ENCODE measurements at regions not wholly inside any gene's neighbourhood (a gene's known extent, or its start where the extent isn't known, plus 50 kb on each side); places are given as distances from the start of the nearest gene placed in this dataset.

DNA sequence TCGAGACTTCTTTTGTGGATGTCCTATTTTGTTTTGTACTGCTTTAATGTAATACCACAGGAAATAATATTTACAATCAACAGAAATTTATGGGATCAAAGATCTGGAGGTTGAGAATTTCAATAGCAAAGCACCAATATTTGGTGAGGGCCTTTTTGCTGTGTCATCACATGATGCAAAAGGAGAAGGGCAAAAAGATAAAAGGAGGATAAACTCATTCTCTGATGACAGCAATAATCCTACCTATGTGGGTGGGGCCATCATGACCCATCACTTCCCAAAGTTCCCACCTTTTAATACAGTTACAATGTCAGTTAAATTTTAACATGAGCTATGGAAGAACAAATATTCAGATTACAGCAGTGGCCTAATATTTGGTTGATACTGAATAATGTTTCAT, 832.9 kb downstream of the OTOL1 start:
- H3K36me3 Mint-ChIP-seq (ENCODE audit: low read depth, unreplicated experiment), result no peaks in the 10 kb centered on the region
- H3K4me1 Mint-ChIP-seq (ENCODE audit: unreplicated experiment), result no peaks in the 10 kb centered on the region
- no peaks in the 10 kb centered on the region for H3K27me3 Mint-ChIP-seq (ENCODE audit: unreplicated experiment)
- no peak overlapping the region for H3K27ac Mint-ChIP-seq (ENCODE audit: unreplicated experiment)
- H3K9me3 Mint-ChIP-seq (ENCODE audit: unreplicated experiment), result no peaks in the 10 kb centered on the region
- TF ChIP-seq, protein P1, sequence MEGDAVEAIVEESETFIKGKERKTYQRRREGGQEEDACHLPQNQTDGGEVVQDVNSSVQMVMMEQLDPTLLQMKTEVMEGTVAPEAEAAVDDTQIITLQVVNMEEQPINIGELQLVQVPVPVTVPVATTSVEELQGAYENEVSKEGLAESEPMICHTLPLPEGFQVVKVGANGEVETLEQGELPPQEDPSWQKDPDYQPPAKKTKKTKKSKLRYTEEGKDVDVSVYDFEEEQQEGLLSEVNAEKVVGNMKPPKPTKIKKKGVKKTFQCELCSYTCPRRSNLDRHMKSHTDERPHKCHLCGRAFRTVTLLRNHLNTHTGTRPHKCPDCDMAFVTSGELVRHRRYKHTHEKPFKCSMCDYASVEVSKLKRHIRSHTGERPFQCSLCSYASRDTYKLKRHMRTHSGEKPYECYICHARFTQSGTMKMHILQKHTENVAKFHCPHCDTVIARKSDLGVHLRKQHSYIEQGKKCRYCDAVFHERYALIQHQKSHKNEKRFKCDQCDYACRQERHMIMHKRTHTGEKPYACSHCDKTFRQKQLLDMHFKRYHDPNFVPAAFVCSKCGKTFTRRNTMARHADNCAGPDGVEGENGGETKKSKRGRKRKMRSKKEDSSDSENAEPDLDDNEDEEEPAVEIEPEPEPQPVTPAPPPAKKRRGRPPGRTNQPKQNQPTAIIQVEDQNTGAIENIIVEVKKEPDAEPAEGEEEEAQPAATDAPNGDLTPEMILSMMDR (IDR thresholded peaks at IDR 0.05; ENCODE audit: unreplicated experiment), result no peak
- no peak overlapping the region for H3K4me3 Mint-ChIP-seq (ENCODE audit: unreplicated experiment)
- no peak for DNase-seq (ENCODE audit: low spot score)

DNA sequence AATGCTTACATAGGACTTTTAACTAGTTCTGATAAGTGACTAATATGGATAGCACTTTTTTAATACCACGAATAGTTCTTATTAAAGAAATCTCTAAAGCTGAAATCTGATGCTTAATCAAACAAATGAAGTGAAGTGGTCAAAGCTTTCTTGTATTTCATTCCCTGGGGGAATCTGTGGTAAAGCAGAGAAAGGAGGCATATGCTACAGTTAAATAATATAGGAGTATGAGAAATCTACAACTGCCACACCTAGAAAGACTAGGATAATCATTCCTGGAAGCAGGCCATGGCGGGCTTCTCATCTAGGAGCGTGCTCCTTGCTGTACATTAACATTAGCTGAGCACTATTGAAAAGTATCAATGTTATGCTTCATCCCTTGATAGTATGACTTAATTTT, 835.7 kb downstream of the OTOL1 start:
- H3K36me3 Mint-ChIP-seq (ENCODE audit: low read depth, unreplicated experiment), result no peaks in the 10 kb centered on the region
- H3K9me3 Mint-ChIP-seq (ENCODE audit: unreplicated experiment), result no peaks in the 10 kb centered on the region
- no peaks in the 10 kb centered on the region for H3K27me3 Mint-ChIP-seq (ENCODE audit: unreplicated experiment)
- H3K27ac Mint-ChIP-seq (ENCODE audit: unreplicated experiment), result no peak overlapping the region
- H3K4me1 Mint-ChIP-seq (ENCODE audit: unreplicated experiment), result no peaks in the 10 kb centered on the region
- no peak overlapping the region for H3K4me3 Mint-ChIP-seq (ENCODE audit: unreplicated experiment)
- DNase-seq (ENCODE audit: low spot score), result no peak
- TF ChIP-seq, protein P1 (IDR thresholded peaks at IDR 0.05; ENCODE audit: unreplicated experiment), result no peak

DNA sequence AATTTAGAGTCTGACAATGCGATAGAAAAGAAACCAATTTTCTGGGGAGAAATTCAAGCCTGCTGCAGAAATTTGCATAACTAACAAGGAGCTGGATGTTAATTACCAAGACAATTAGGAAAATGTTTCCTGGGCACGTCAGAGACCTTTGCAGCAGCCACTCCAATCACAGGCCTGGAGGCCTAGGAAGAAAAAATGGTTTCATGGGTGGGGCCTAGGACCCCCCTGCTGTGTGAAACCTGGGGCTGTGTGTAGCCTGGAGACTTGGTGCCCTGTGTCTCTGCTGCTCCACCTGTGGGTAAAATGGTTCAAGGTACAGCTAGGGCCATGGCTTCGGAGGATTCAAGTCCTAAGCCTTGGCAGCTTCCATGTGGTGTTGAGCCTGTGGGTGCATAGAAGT, 837.9 kb downstream of the OTOL1 start:
- no peaks in the 10 kb centered on the region for H3K4me1 Mint-ChIP-seq (ENCODE audit: unreplicated experiment)
- TF ChIP-seq, protein P1 (IDR thresholded peaks at IDR 0.05; ENCODE audit: unreplicated experiment), result no peak
- no peaks in the 10 kb centered on the region for H3K9me3 Mint-ChIP-seq (ENCODE audit: unreplicated experiment)
- no peak overlapping the region for H3K4me3 Mint-ChIP-seq (ENCODE audit: unreplicated experiment)
- no peak for DNase-seq (ENCODE audit: low spot score)
- no peaks in the 10 kb centered on the region for H3K36me3 Mint-ChIP-seq (ENCODE audit: low read depth, unreplicated experiment)
- H3K27ac Mint-ChIP-seq (ENCODE audit: unreplicated experiment), result no peak overlapping the region
- no peaks in the 10 kb centered on the region for H3K27me3 Mint-ChIP-seq (ENCODE audit: unreplicated experiment)

DNA sequence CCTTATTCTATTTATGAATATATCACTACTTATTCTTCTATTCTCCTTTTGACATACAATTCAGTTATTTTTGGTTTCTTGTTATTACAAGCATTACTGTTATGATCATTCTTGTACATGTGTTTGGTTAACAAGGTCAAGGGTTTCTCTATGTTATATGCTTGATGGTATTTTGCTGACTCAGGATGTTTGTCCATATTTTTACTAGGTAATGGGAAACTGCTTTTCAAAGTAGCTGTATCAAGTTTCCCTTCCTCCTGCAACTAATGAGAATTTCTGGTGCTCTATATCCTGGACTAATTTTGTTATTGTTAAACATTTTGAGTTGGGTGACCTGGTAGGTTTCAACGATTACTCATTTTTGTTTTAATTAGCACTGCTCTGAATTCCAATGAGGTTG, 841.0 kb downstream of the OTOL1 start:
- no peaks in the 10 kb centered on the region for H3K27me3 Mint-ChIP-seq (ENCODE audit: unreplicated experiment)
- no peak overlapping the region for H3K4me3 Mint-ChIP-seq (ENCODE audit: unreplicated experiment)
- no peaks in the 10 kb centered on the region for H3K36me3 Mint-ChIP-seq (ENCODE audit: low read depth, unreplicated experiment)
- H3K9me3 Mint-ChIP-seq (ENCODE audit: unreplicated experiment), result no peaks in the 10 kb centered on the region
- no peak overlapping the region for H3K27ac Mint-ChIP-seq (ENCODE audit: unreplicated experiment)
- no peak for DNase-seq (ENCODE audit: low spot score)
- TF ChIP-seq, protein P1 (IDR thresholded peaks at IDR 0.05; ENCODE audit: unreplicated experiment), result no peak
- no peaks in the 10 kb centered on the region for H3K4me1 Mint-ChIP-seq (ENCODE audit: unreplicated experiment)

DNA sequence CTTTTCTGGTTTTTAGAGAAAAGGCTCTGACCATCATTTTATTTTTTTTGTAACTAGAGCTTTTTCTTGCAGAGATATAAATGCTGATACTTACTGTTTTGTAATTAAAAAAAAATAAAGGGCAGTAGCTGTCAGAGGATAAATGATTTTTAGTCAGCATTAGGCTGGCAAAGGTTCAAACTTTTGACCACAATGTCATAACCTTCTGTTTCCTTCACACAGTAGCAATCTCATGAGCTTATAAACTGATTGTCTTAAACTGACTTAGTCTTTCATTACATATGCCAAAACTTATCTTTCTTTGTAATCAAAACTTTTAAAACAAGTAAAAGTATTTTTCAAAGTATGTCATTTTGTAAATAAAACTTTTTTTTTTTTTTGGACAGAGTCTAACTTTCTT, 841.9 kb downstream of the OTOL1 start:
- Mint-ChIP-seq H3K9me3 (ENCODE audit: unreplicated experiment) (no peaks in the 10 kb centered on the region), H3K27ac (ENCODE audit: unreplicated experiment) (no peak overlapping the region), H3K27me3 (ENCODE audit: unreplicated experiment) (no peaks in the 10 kb centered on the region), H3K4me3 (ENCODE audit: unreplicated experiment) (no peak overlapping the region), H3K36me3 (ENCODE audit: low read depth, unreplicated experiment) (no peaks in the 10 kb centered on the region), H3K4me1 (ENCODE audit: unreplicated experiment) (no peaks in the 10 kb centered on the region)
- TF ChIP-seq, protein P1 (IDR thresholded peaks at IDR 0.05; ENCODE audit: unreplicated experiment), result no peak
- DNase-seq (ENCODE audit: low spot score), result no peak
